Mesenchymal stem cell (in vitro differentiated cells and primary cell): ENCODE measurements at regions not wholly inside any gene's neighbourhood (a gene's known extent, or its start where the extent isn't known, plus 50 kb on each side); places are given as distances from the start of the nearest gene placed in this dataset.
A peak's percentile ranks its signal among the peaks of the same experiment; 100 is the strongest.

Experiments
- DNase-seq: peaks from one replicate; pipeline ENCODE4 v3.0.0-alpha.2; 2013
- H2AFZ ChIP-seq: one replicate; pipeline ENCODE4 v1.6.1; 2013; ENCODE audit warnings: low read depth, mild to moderate bottlenecking, control low read depth, inconsistent platforms, low read length, moderate library complexity
- H2AK5ac ChIP-seq: 2 replicates; pipeline ENCODE4 v1.6.1; 2013; ENCODE audit warnings: low read length, moderate library complexity, mild to moderate bottlenecking, inconsistent platforms; ENCODE audit not compliant: severe bottlenecking
- H2BK120ac ChIP-seq: one replicate; pipeline ENCODE4 v1.6.1; 2013; ENCODE audit warnings: low read depth, mild to moderate bottlenecking, inconsistent platforms, low read length, moderate library complexity
- H2BK12ac ChIP-seq, 2 experiments: one replicate each; pipeline ENCODE4 v1.6.1; 2013; ENCODE audit warnings: inconsistent platforms in 2 of 2, low read length in 2 of 2, mild to moderate bottlenecking in 2 of 2, moderate library complexity in 2 of 2, control low read depth in 1 of 2
- H2BK15ac ChIP-seq: one replicate; pipeline ENCODE4 v1.6.1; 2013; ENCODE audit warnings: mild to moderate bottlenecking, low read depth, inconsistent platforms; ENCODE audit not compliant: poor library complexity, severe bottlenecking
- H2BK5ac ChIP-seq: 2 replicates; pipeline ENCODE4 v1.6.1; 2013; ENCODE audit warnings: low read depth, mild to moderate bottlenecking, low read length, control low read depth, inconsistent platforms; ENCODE audit not compliant: poor library complexity, severe bottlenecking
- H3K14ac ChIP-seq, 2 experiments: one replicate each; pipeline ENCODE4 v1.6.1; 2013; ENCODE audit warnings: inconsistent platforms in 2 of 2, low read length in 2 of 2, control low read depth in 1 of 2, mild to moderate bottlenecking in 1 of 2, moderate library complexity in 1 of 2
- H3K18ac ChIP-seq, 2 experiments: one replicate each; pipeline ENCODE4 v1.6.1; 2013; ENCODE audit warnings: inconsistent platforms in 2 of 2, low read length in 2 of 2, control low read depth in 1 of 2, low read depth in 1 of 2, mild to moderate bottlenecking in 1 of 2
- H3K23ac ChIP-seq, 2 experiments: one replicate each; pipeline ENCODE4 v1.6.1; 2013; ENCODE audit warnings: inconsistent platforms in 2 of 2, low read length in 2 of 2, mild to moderate bottlenecking in 2 of 2, moderate library complexity in 2 of 2, control low read depth in 1 of 2
- H3K27ac ChIP-seq: 2 replicates; pipeline ENCODE4 v1.5.1; 2013; ENCODE audit warnings: mild to moderate bottlenecking, moderate library complexity, low read length, control low read depth, inconsistent platforms; ENCODE audit not compliant: poor library complexity, severe bottlenecking
- H3K27me3 ChIP-seq, 2 experiments: 2 replicates each; pipeline versions ENCODE4 v1.6.1 to v1.7.0; 2013; ENCODE audit warnings: low read length in 2 of 2, mild to moderate bottlenecking in 2 of 2, moderate library complexity in 2 of 2, control low read depth in 1 of 2, inconsistent platforms in 1 of 2; ENCODE audit not compliant: control insufficient read depth in 1 of 2, insufficient read depth in 1 of 2
- H3K36me3 ChIP-seq, 2 experiments: 2 replicates each; pipeline versions ENCODE4 v1.6.1 to v1.7.0; 2013; ENCODE audit warnings: low read length in 2 of 2, control low read depth in 1 of 2, inconsistent platforms in 1 of 2, low read depth in 1 of 2, mild to moderate bottlenecking in 1 of 2; ENCODE audit not compliant: insufficient read depth in 2 of 2, control insufficient read depth in 1 of 2
- H3K4ac ChIP-seq, 2 experiments: one replicate each; pipeline ENCODE4 v1.6.1; 2013; ENCODE audit warnings: inconsistent platforms in 2 of 2, low read length in 2 of 2, mild to moderate bottlenecking in 2 of 2, moderate library complexity in 2 of 2, control low read depth in 1 of 2, low read depth in 1 of 2
- H3K4me1 ChIP-seq: 2 replicates; pipeline ENCODE4 v1.6.1; 2013; ENCODE audit warnings: low read depth, low read length, control low read depth; ENCODE audit not compliant: control insufficient read depth, insufficient read depth
- H3K4me2 ChIP-seq: 2 replicates; pipeline ENCODE4 v1.6.1; 2013; ENCODE audit warnings: low read length, mild to moderate bottlenecking, inconsistent platforms; ENCODE audit not compliant: poor library complexity, severe bottlenecking
- H3K4me3 ChIP-seq, 2 experiments: 2 replicates each; pipeline versions ENCODE4 v1.5.1 to v1.7.0; 2013; ENCODE audit warnings: low read length in 2 of 2, mild to moderate bottlenecking in 2 of 2, control low read depth in 1 of 2, low read depth in 1 of 2; ENCODE audit not compliant: insufficient read depth in 1 of 2
- H3K79me1 ChIP-seq: replicated peaks from 2 replicates; pipeline ENCODE4 v1.6.1; 2013; ENCODE audit warnings: mild to moderate bottlenecking, control low read depth, low read length, inconsistent platforms; ENCODE audit not compliant: poor library complexity, severe bottlenecking
- H3K9ac ChIP-seq: 2 replicates; pipeline ENCODE4 v1.7.0; 2013; ENCODE audit warnings: mild to moderate bottlenecking, low read length, moderate library complexity
- H3K9me3 ChIP-seq: 2 replicates; pipeline ENCODE4 v1.7.0; 2013; ENCODE audit warnings: mild to moderate bottlenecking, low read length; ENCODE audit not compliant: control insufficient read depth
- H4K8ac ChIP-seq: one replicate; pipeline ENCODE4 v1.6.1; 2013; ENCODE audit warnings: inconsistent platforms, mild to moderate bottlenecking, low read length, moderate library complexity
- H4K91ac ChIP-seq: one replicate; pipeline ENCODE4 v1.6.1; 2013; ENCODE audit warnings: mild to moderate bottlenecking, low read length, inconsistent platforms
- WGBS: methylation state at CpG from one replicate; pipeline ENCODE4 v1.1.7; 2013; ENCODE audit warnings: mixed read lengths; 5-methylcytosine and 5-hydroxymethylcytosine counted together

DNA sequence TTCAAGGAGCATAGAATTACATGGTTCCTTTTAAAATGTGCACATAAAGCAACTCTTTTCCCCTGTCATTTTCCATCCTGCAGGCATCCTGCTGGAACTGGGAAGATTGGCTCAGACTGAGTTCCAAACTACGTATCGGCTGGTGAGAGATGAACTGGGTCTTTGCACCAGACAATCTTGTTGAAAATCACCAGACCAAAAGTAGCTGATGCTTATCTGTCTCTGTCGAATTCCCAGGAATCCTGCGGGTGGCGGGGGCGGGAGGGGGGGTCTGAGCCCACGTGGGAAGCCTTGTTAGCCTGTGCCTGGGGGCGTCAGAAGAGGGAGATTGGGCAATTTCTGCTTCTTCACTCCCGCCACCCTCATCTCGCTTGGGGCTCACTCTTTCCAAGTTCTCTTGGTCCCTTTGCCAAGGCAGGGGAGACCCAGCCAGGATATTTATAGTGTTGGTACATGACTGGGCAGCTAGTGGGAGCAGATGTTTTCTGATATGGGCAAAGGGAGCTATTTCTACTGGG, 90.1 kb upstream of the SLC25A33 start:
- H3K27me3 ChIP-seq, result peaks cover 0 to 14% of the 10 kb centered on the region in 2 experiments
- peak overlapping the region; percentile 97 to 100 for H2BK12ac ChIP-seq
- H4K91ac ChIP-seq, result peak overlapping the region; percentile 95
- H3K4me1 ChIP-seq, result peaks cover 16% of the 10 kb centered on the region
- H3K36me3 ChIP-seq, result no peaks in the 10 kb centered on the region
- peak overlapping the region; percentile 87 for H4K8ac ChIP-seq
- no peak overlapping the region for H2BK15ac ChIP-seq
- H3K9me3 ChIP-seq, result no peaks in the 10 kb centered on the region
- H3K23ac ChIP-seq, result no peak overlapping the region
- no peak overlapping the region for H2BK5ac ChIP-seq
- no peak overlapping the region for H3K4me2 ChIP-seq
- H3K14ac ChIP-seq, result no peak overlapping the region
- no peak overlapping the region for H2AK5ac ChIP-seq
- H2AFZ ChIP-seq, result no peak overlapping the region
- 27% methylated on average over 8 of the region's 10 CpGs for WGBS
- peak; percentile 94 for DNase-seq
- peak overlapping the region in 1 of 2 experiments; percentile 56 for H3K4ac ChIP-seq
- H3K27ac ChIP-seq, result no peak overlapping the region
- H3K9ac ChIP-seq, result no peak overlapping the region
- H3K79me1 ChIP-seq, result no peaks in the 10 kb centered on the region
- peak overlapping the region; percentile 79 to 90 for H3K18ac ChIP-seq
- H3K4me3 ChIP-seq, result no peak overlapping the region
- H2BK120ac ChIP-seq, result peak overlapping the region; percentile 93

DNA sequence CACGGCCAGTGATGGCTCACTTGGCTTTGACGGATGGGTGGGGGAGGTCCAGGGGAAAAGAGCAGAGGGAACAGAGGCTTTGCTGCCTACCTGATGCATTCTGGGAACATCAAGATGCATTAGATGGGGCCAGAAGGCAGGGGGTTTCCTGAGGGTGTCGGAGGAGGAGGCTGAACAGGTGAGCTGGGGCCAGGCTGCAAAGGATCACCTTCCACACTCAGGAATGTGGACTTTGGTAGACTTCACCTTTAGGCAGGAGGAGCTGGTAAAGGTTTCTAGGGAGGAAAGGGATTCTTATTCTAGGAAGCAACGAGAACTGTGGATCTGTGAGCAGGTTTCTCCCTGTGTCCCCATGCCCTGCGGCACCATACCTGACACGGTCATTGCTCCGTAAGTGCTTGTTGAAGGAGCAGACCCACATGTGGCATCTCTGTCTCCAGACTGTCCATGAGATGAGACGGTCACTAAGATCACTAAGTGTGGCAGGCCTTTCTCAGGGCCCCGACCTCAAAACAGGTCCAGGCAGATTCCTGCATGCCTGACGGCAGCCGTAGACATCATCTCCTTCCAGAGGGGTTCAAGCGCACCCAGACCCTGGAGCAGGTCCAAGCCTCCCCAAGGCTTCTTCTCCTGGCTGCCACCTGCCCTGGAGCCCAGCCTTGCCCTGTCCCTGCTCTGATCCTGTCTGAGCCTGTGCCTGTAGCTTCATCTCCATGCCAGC, 89.1 kb upstream of the SLC25A33 start:
- H2BK120ac ChIP-seq, result peak overlapping the region; percentile 93
- peaks cover 12% of the 10 kb centered on the region for H3K4me1 ChIP-seq
- no peak overlapping the region for H3K4me2 ChIP-seq
- H3K4me3 ChIP-seq, result no peak overlapping the region
- H3K27ac ChIP-seq, result no peak overlapping the region
- no peaks in the 10 kb centered on the region for H3K9me3 ChIP-seq
- peak overlapping the region; percentile 56 to 90 for H3K4ac ChIP-seq
- peak overlapping the region in 1 of 2 experiments; percentile 86 for H3K14ac ChIP-seq
- H2AFZ ChIP-seq, result no peak overlapping the region
- no peak overlapping the region for H3K9ac ChIP-seq
- H2BK15ac ChIP-seq, result peak overlapping the region; percentile 84
- peak overlapping the region; percentile 3 for H2BK5ac ChIP-seq
- no peaks in the 10 kb centered on the region for H3K36me3 ChIP-seq
- no peak for DNase-seq
- peak overlapping the region; percentile 79 to 90 for H3K18ac ChIP-seq
- H4K91ac ChIP-seq, result peak overlapping the region; percentile 95
- no peaks in the 10 kb centered on the region for H3K79me1 ChIP-seq
- H3K27me3 ChIP-seq, result peaks cover 0 to 14% of the 10 kb centered on the region in 2 experiments
- 93% methylated on average over 12 of the region's 12 CpGs for WGBS
- peak overlapping the region; percentile 87 for H4K8ac ChIP-seq
- H2AK5ac ChIP-seq, result peak overlapping the region; percentile 63
- H3K23ac ChIP-seq, result no peak overlapping the region
- peak overlapping the region; percentile 97 to 100 for H2BK12ac ChIP-seq

DNA sequence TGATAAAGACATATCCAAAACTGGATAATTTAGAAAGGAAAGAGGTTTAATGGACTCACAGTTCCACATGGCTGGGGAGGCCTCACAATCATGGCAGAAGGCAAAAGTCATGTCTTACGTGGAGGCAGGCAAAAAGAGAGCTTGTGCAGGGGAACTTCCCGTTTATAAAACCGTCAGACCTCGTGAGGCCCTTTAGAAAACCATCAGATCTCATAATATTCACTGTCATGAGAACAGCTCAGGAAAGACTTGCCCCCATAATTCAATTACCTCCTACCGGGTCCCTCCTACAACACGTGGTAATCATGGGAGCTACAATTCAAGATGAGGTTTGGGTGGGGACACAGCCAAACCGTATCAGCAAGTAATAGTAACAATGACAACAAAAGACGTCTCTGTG, 88.2 kb upstream of the SLC25A33 start:
- Histone ChIP-seq H3K4me2 (no peak overlapping the region), H3K14ac (no peak overlapping the region), H3K4me1 (peaks cover 12% of the 10 kb centered on the region), H2BK12ac (no peak overlapping the region), H4K8ac (no peak overlapping the region), H3K4ac (no peak overlapping the region), H2BK120ac (no peak overlapping the region), H3K36me3 (no peaks in the 10 kb centered on the region), H3K27ac (no peak overlapping the region), H3K9me3 (no peaks in the 10 kb centered on the region), H3K27me3 (peaks cover 0 to 14% of the 10 kb centered on the region in 2 experiments), H2AFZ (no peak overlapping the region), H3K23ac (no peak overlapping the region), H2AK5ac (no peak overlapping the region), H2BK5ac (no peak overlapping the region), H3K9ac (no peak overlapping the region), H4K91ac (no peak overlapping the region), H3K4me3 (no peak overlapping the region), H3K18ac (no peak overlapping the region), H2BK15ac (no peak overlapping the region), H3K79me1 (no peaks in the 10 kb centered on the region)
- no peak for DNase-seq
- WGBS, result 86% methylated on average over 8 of the region's 8 CpGs

DNA sequence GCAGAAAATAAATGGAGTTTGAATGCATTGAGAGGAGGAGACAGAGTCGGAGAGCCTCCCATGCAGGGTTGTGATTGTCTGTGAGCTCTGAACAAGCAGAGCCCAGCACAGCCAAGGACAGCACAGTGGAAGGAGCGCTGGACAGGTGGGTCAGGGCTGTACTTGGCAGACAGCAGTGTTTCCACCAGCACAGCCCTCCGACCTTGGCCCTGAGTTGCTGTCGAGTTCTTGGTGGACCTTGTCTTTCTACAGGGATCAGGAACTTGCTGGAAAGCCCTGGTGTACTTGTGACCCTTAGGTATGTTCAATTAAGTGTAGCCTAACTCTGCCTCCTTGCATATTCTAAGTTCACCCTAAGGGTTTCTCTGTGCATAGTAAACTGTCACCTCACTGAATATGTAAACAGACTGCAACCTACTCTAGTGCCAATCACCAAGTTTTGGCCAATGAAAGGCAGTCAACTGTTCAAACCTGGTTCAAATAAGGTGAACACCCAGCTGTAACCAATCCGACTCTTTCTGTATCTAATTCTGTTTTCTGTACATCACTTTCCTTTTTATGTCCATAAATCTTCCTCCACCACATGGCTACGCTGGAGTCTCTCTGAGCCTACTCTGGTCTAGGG, 86.6 kb upstream of the SLC25A33 start:
- Histone ChIP-seq H2AFZ (no peak overlapping the region), H2BK12ac (peak overlapping the region; percentile 33 to 57), H3K27me3 (peaks cover 0 to 14% of the 10 kb centered on the region in 2 experiments), H3K4me3 (no peak overlapping the region), H3K4me2 (no peak overlapping the region), H3K36me3 (no peaks in the 10 kb centered on the region), H2BK120ac (no peak overlapping the region), H4K91ac (peak overlapping the region; percentile 34), H3K9me3 (no peaks in the 10 kb centered on the region), H2BK15ac (no peak overlapping the region), H2BK5ac (no peak overlapping the region), H3K18ac (peak overlapping the region in 1 of 2 experiments; percentile 28), H3K27ac (no peak overlapping the region), H4K8ac (no peak overlapping the region), H3K79me1 (no peaks in the 10 kb centered on the region), H3K14ac (no peak overlapping the region), H3K4ac (peak overlapping the region in 1 of 2 experiments; percentile 24), H3K9ac (no peak overlapping the region), H3K4me1 (peaks cover 12% of the 10 kb centered on the region), H3K23ac (no peak overlapping the region), H2AK5ac (no peak overlapping the region)
- DNase-seq, result no peak
- WGBS, result 84% methylated on average over 5 of the region's 6 CpGs
